Tibial artery (tissue), 4 donors: ENCODE measurements at regions not wholly inside any gene's neighbourhood (a gene's known extent, or its start where the extent isn't known, plus 50 kb on each side); places are given as distances from the start of the nearest gene placed in this dataset.
"Not testable (repeated sequence)": the region's sequence is repeated elsewhere in the genome, so short reads cannot be mapped to it uniquely, and the experiment has no call there.

ENCODE experiments used
- DNase-seq, 2 donors: peaks; one replicate each; pipeline ENCODE4 v3.0.0-alpha.2; 2019
- H3K27ac ChIP-seq, 2 donors: fragments of 200-600 bp; sonication (generic) in 1 of 2; 1 replicate in 1 of 2; 2 replicates in 1 of 2; pipeline ENCODE4 v1.5.1; 2018 to 2019; ENCODE audit warnings: mild to moderate bottlenecking in 1 of 2
- H3K27me3 ChIP-seq, 2 donors: fragments of 200-600 bp; sonication (generic) in 1 of 2; one replicate each; pipeline versions ENCODE4 v1.5.1 to v1.6.0; 2016 to 2019
- H3K36me3 ChIP-seq, 3 donors: fragments of 200-600 bp; sonication (generic) in 2 of 3; one replicate each; pipeline ENCODE4 v1.5.1; 2016 to 2019; ENCODE audit warnings: mild to moderate bottlenecking in 2 of 3
- H3K4me1 ChIP-seq, 4 donors: fragments of 200-600 bp; sonication (generic) in 2 of 4; 1 replicate in 3 of 4; 2 replicates in 1 of 4; pipeline ENCODE4 v1.5.1; 2016 to 2019
- H3K4me3 ChIP-seq, 2 donors: fragments of 200-600 bp; sonication (generic) in 1 of 2; 1 replicate in 1 of 2; 2 replicates in 1 of 2; pipeline ENCODE4 v1.5.1; 2018 to 2019; ENCODE audit warnings: mild to moderate bottlenecking in 2 of 2
- H3K9me3 ChIP-seq, 3 donors: fragments of 200-600 bp; sonication (generic) in 1 of 3; one replicate each; pipeline ENCODE4 v1.5.1; 2016 to 2019
- CTCF ChIP-seq, 2 experiments: fragments of 200-600 bp in 1 of 2; fragments of 450-650 bp in 1 of 2; IDR thresholded peaks; one replicate each; pipeline ENCODE4 v1.5.1; 2017 to 2019; ENCODE audit warnings: antibody characterized with exemption in 2 of 2, mild to moderate bottlenecking in 1 of 2, moderate library complexity in 1 of 2
- intact Hi-C: fragments of 100-400 bp; cut with DNase I; formaldehyde crosslinking; loops from one replicate; pipeline ENCODE4 v1.15.0; 2023; ENCODE audit warnings: low total_unique reads

GRCh38 chr6:105678516-105678915 lies 275.6 kb upstream of the PREP start:
- H3K27ac ChIP-seq, result no peak overlapping the region
- H3K27me3 ChIP-seq, result no peaks in the 10 kb centered on the region
- no peaks in the 10 kb centered on the region for H3K9me3 ChIP-seq
- no peak for TF ChIP-seq CTCF (IDR thresholded peaks at IDR 0.05)
- no peak for DNase-seq
- intact Hi-C loops, result no loop called here
- no peaks in the 10 kb centered on the region for H3K36me3 ChIP-seq
- H3K4me3 ChIP-seq, result no peak overlapping the region
- H3K4me1 ChIP-seq, result no peaks in the 10 kb centered on the region

GRCh38 chr6:105677671-105678475 lies 275.0 kb upstream of the PREP start:
- no peaks in the 10 kb centered on the region for H3K36me3 ChIP-seq
- H3K27me3 ChIP-seq, result no peaks in the 10 kb centered on the region
- H3K4me3 ChIP-seq, result no peak overlapping the region
- no peak overlapping the region for H3K27ac ChIP-seq
- no peaks in the 10 kb centered on the region for H3K9me3 ChIP-seq
- DNase-seq, result no peak
- TF ChIP-seq CTCF (IDR thresholded peaks at IDR 0.05), result no peak
- H3K4me1 ChIP-seq, result no peaks in the 10 kb centered on the region
- intact Hi-C loops, result no loop called here

GRCh38 chr6:105676857-105677256 lies 274.0 kb upstream of the PREP start:
- Histone ChIP-seq H3K27me3 (no peaks in the 10 kb centered on the region), H3K36me3 (no peaks in the 10 kb centered on the region), H3K4me1 (no peaks in the 10 kb centered on the region), H3K4me3 (no peak overlapping the region), H3K9me3 (no peaks in the 10 kb centered on the region), H3K27ac (no peak overlapping the region)
- TF ChIP-seq CTCF (IDR thresholded peaks at IDR 0.05), result no peak
- intact Hi-C loops, result no loop called here
- DNase-seq, result no peak

- TF ChIP-seq CTCF (IDR thresholded peaks at IDR 0.05), result no peak
- DNase-seq, result no peak
- H3K27me3 ChIP-seq, result no peaks in the 10 kb centered on the region
- H3K4me3 ChIP-seq, result no peak overlapping the region
- H3K36me3 ChIP-seq, result no peaks in the 10 kb centered on the region
- no peak overlapping the region for H3K27ac ChIP-seq
- H3K4me1 ChIP-seq, result no peaks in the 10 kb centered on the region
- intact Hi-C loops, result no loop called here
- no peaks in the 10 kb centered on the region for H3K9me3 ChIP-seq
Measured at GRCh38 chr6:105675715-105676397, 273.0 kb upstream of the PREP start.

GRCh38 chr6:105672856-105673538 lies 270.1 kb upstream of the PREP start:
- H3K27ac ChIP-seq, intact Hi-C loops, H3K4me3 ChIP-seq, H3K4me1 ChIP-seq, H3K9me3 ChIP-seq, H3K36me3 ChIP-seq, DNase-seq, H3K27me3 ChIP-seq: not testable (repeated sequence)

GRCh38 chr6:105669232-105669631 lies 266.4 kb upstream of the PREP start:
- no peak for DNase-seq
- no peak overlapping the region for H3K27ac ChIP-seq
- no peaks in the 10 kb centered on the region for H3K36me3 ChIP-seq
- intact Hi-C loops, result no loop called here
- H3K4me1 ChIP-seq, result no peaks in the 10 kb centered on the region
- no peak for TF ChIP-seq CTCF (IDR thresholded peaks at IDR 0.05)
- no peaks in the 10 kb centered on the region for H3K27me3 ChIP-seq
- H3K4me3 ChIP-seq, result no peak overlapping the region
- no peaks in the 10 kb centered on the region for H3K9me3 ChIP-seq
